ENCODE measurements at regions not wholly inside any gene's neighbourhood (a gene's known extent, or its start where the extent isn't known, plus 50 kb on each side); places are given as distances from the start of the nearest gene placed in this dataset.

GRCh38 chr4:26074712-26075430, 160.9 kb downstream of the SMIM20 start:
- peak; percentile 62 for DNase-seq

DNA sequence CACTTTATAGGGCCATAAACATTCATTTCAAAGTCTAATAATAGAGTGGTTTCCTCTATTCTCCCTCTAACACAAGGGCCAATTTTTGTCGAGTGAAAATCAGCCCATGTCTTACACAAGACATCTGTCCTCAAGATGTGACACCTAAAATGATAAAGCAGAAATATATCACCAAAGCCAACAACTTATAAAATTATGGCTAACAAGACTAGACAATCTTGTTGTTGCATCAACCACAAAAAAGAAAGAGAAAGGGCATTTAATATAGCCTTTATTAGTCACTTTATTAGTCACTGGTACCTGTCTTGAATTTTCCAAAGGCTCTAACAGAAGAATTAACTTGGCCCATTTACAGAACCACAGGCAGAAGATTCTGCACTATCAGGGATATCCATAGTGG, 161.6 kb downstream of the SMIM20 start:
- DNase-seq, result no peak

DNA sequence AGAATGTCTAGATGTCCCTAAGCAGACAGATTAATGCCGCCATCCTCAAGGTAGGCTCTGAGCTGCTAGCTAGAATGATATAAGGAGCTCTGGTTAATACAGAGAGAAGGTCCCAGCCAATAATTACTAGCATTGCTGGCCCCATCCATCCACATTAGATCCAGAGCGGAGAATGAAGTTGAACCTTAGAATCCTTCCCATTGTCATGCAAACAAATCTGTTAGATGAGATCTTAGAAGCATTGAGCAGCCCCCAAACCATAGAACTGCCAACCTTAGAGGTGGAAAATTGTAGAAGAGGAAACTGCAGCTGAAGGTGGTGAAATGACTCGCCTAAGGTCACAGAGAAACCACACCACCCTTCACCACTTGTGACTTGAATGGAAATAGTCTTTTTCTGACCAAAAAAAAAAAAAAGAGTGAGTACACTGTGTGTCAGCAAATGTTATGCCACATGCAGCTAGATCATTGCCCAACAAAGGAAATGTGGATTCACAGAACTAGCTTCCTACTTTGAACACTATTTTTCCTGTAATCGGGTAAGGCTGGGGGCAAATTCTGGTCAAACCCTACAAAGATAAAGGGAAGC, 162.1 kb downstream of the SMIM20 start:
- no peak for DNase-seq

- DNase-seq, result no peak
These were observed 162.9 kb downstream of the SMIM20 start for GRCh38 chr4:26076896-26077295.

DNA sequence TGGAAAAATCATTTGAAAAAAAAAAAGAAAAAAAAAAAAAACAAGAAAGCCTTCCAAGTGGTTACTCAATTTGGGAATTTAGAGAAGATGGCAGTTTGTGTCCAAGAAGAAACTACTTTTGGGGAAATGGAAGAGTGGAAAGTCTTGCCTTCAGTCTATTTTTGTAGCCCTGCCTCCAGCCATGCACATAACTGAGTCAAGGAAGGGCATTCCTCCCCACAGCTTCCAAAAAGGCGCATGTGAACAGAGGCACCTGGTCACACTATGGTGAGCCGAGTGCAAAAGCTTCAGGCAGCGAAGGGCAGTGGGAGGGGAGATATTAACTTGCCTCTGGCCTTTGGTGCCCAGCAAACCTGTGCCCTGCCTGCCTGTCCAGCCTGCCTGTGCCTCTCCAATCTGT, 163.7 kb downstream of the SMIM20 start:
- peak; percentile 41 for DNase-seq

DNA sequence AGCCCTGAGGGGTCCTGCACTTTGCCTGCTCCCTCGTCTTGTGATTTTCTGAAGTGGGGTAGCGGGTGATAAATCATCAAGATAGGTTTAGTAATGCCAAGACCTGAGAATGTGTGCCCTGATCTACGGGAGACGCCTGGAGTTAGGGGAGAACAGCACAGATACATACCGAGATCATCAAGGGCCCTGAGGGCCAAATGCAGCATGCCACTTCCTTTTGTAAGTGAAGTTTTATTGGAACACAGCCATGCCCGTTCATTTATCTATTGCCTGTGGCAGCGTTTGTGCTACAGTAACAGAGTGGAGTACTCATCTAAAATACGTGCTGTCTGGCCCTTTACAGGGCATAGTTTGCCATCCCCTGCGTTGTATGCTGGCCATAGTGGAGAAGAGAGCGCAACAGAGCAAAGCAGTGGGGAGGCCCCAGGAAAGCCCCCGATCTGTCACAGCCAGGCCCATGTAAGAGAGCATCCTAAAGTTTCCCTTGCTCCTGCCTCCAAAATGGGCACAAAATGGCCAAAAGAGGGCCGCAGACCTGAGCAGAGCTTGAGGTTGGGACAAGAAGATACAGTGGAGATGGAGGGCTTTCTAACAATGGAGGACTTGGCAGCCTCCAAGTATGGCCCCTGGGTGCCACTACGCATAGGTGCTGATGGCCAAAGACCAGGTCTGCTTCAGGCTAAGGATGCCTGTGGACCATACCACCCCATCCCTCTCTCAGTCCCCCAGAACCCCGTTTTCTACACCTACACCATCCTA, 167.0 kb downstream of the SMIM20 start:
- DNase-seq, result no peak

DNA sequence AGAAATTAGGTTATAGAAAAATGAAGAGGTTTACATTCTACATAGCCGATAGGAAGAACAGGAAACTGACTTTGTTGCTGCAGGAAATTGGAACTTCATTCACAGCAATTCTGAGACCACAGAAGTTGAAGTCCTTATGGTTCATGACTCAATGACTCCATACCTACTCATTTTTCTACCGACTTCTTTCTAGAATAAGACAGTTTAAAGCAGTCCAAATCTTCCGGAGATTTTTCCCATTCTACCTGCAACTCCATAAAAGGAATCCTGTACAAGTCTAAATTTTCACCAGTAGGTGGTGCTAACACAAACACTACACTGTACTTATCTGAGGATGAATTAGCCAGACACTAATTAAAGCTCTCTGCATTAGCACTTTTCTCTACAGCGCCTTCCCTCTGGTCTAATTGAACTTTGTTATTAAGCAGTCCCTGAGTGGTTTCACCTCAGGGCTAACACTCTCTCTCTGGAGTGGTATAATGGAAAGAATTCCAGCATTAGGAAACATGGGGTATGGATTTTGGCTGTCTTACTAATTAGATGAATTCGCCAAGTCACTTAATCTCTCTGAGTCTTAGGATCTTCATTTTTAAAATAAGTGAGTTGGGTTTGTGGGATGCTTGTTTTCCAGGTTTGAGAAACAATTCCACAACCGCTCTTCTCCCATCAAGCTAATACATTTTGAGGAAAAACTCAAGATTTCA, 167.9 kb downstream of the SMIM20 start:
- DNase-seq, result no peak

- DNase-seq, result no peak
These were observed 168.5 kb downstream of the SMIM20 start for GRCh38 chr4:26082565-26082964.

DNA sequence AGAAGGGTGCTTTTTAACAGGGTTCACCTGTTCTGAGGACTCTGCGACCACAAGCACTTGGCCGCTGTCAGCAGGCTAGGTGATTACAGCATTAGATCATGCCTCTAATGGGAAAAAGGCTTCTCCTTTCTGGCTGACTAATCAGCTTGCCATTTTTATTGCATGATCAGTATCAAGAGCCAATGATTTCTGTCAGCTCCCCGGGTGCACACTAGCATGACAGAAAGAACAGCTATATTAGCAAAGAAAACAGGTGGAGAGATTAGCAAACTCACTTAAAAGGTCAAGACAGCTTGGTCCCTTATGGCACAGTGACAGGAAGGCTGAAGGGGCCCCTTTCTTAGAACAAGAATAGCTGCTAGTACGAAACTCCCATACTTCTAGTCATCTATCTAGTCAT, 170.0 kb downstream of the SMIM20 start:
- peak; percentile 51 for DNase-seq

DNA sequence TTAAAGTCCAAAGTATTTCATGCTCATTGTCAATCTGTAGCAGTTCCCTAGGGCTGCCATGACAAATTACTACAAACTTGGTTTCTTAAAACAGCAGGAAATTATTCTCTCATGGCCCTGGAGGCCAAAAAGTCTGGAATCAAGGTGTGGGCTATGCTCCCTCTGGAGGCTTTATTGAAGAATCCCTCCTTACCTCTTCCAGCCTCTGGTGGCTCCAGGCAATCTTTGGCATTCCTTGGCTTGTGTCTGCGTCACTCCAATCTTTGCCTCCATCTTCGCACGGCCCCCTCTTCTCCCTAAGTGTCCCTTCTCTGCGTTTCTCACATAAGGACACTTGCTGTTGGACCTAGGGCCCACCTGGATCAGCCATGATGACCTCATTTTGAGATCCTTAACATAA, 170.4 kb downstream of the SMIM20 start:
- DNase-seq, result no peak

- DNase-seq, result no peak
These were observed 171.5 kb downstream of the SMIM20 start for GRCh38 chr4:26085551-26085950.

- peak; percentile 54 for DNase-seq
These were observed 172.8 kb downstream of the SMIM20 start for GRCh38 chr4:26086621-26087441.

DNA sequence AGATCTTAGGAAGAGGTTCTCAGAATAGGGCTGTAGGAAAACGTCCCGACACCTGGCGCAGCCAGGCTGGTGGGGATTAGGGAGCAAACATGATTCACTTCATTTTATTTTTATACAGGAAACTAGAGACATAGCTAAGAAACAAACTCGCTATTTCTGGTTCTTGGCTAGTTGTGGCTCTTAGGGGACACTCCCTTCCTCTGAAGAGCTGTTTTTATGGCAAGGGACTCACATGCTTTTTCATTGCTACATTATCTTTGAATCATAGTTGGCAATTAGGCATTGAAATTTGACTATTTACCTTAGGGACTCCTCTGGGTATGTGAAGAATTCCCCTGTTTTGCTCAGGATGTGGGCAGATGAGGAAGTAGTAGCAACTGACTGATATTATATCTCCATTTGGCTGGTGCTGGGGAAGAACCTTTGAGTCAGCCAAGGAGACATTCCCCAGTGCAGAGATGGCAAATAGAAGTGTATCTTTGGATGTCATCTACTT, 174.5 kb downstream of the SMIM20 start:
- peak; percentile 66 for DNase-seq

DNA sequence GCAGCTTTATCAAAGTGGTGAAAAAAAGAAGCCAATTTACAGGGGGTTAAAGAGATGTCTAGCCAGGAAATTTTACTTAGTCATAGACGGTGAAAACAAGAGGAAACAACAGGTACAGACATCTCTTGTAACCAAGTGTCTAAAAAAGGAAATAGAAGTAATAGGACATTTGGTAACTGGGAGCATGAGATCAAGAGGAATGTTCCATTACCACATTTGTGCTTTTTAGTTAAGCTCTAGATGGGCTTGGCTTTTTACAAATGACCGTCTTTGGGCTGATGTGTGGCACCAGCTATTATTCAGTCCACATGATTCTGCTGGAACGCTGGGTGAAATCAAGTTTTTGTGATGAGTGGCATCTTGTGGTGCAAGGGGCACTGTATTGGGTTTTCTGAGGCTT, 179.5 kb downstream of the SMIM20 start:
- no peak for DNase-seq

DNA sequence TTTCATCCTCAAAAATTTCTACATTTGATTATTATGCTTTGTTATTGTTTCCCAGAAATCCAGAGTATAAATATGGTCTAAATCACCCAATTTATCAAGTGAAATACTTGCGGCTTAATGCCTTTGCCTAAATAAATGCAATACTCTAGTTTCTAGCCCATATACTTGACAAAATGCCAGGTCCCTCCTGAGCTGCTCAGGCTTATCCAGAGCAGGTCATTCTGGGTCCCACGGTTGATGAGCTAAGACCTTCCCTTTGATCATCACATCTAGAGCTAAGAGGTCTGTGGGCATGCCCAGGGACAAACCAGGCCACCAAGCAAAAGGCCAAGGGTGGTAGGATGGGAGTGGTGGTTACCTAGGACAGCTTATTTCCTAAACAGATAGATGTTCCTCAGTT, 180.1 kb downstream of the SMIM20 start:
- DNase-seq, result no peak

- no peak for DNase-seq
These were observed 180.9 kb downstream of the SMIM20 start for GRCh38 chr4:26094911-26095310.

- DNase-seq, result no peak
These were observed 185.9 kb downstream of the SMIM20 start for GRCh38 chr4:26099967-26100366.

DNA sequence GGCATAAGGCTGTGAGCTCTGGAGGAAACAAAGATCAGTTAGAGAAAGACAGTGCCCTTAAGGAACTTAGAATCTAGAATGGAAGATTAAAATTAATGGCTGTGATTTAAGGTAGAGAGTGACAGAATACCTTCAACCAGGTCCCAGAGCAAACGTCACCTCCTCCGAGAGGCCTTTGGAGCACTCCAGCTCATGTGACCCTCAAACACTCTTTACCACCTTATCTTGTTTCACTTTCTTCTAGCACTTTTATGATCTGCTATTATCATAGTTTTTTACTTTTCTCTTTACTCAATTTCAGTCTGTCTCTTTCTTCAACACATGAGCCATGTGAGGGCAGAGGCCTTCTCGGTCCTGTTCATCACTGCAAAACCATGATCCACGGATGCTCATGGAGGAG, 187.0 kb downstream of the SMIM20 start:
- DNase-seq, result no peak

GRCh38 chr4:26104056-26104685, 190.2 kb downstream of the SMIM20 start:
- no peak for DNase-seq

- DNase-seq, result no peak
These were observed 191.3 kb downstream of the SMIM20 start for GRCh38 chr4:26105337-26105736.

GRCh38 chr4:26105815-26106699, 192.0 kb downstream of the SMIM20 start:
- no peak for DNase-seq

All from right hindlimb (tissue), 1 donor.